H9 (cell line): ENCODE measurements at regions not wholly inside any gene's neighbourhood (a gene's known extent, or its start where the extent isn't known, plus 50 kb on each side); places are given as distances from the start of the nearest gene placed in this dataset.

Experiments
- DNase-seq: peaks from one replicate; pipeline ENCODE4 v3.0.0-alpha.2; 2017
- H2AFZ ChIP-seq: one replicate; pipeline ENCODE4 v1.6.1; 2013; ENCODE audit warnings: mild to moderate bottlenecking, low read length, control low read depth, moderate library complexity
- H2AK5ac ChIP-seq: 2 replicates; pipeline ENCODE4 v1.6.1; 2013; ENCODE audit warnings: low read length, control low read depth, mixed read lengths; ENCODE audit not compliant: insufficient read length
- H2BK120ac ChIP-seq: one replicate; pipeline ENCODE4 v1.6.1; 2013; ENCODE audit warnings: low read depth, mild to moderate bottlenecking, low read length, control low read depth, inconsistent platforms; ENCODE audit not compliant: poor library complexity, severe bottlenecking
- H2BK12ac ChIP-seq: 2 replicates; pipeline ENCODE4 v1.6.1; 2013; ENCODE audit warnings: low read length, control low read depth, mixed read lengths, low read depth; ENCODE audit not compliant: insufficient read length
- H2BK15ac ChIP-seq: 2 replicates; pipeline ENCODE4 v1.6.1; 2013; ENCODE audit warnings: low read depth, low read length, control low read depth
- H2BK20ac ChIP-seq: one replicate; pipeline ENCODE4 v1.6.1; 2013; ENCODE audit warnings: low read depth, mild to moderate bottlenecking, low read length, control low read depth, inconsistent platforms; ENCODE audit not compliant: poor library complexity, severe bottlenecking
- H2BK5ac ChIP-seq: 2 replicates; pipeline ENCODE4 v1.6.1; 2013; ENCODE audit warnings: low read length, control low read depth, mixed read lengths; ENCODE audit not compliant: insufficient read length
- H3K14ac ChIP-seq: 2 replicates; pipeline ENCODE4 v1.6.1; 2013; ENCODE audit warnings: low read length, control low read depth; ENCODE audit not compliant: insufficient read depth
- H3K18ac ChIP-seq: 2 replicates; pipeline ENCODE4 v1.6.1; 2013; ENCODE audit warnings: low read depth, mild to moderate bottlenecking, mixed read lengths, low read length, control low read depth; ENCODE audit not compliant: insufficient read length
- H3K23ac ChIP-seq: 2 replicates; pipeline ENCODE4 v1.6.1; 2013; ENCODE audit warnings: low read length, control low read depth, mixed read lengths, low read depth; ENCODE audit not compliant: insufficient read length
- H3K23me2 ChIP-seq: 2 replicates; pipeline ENCODE4 v1.6.1; 2013; ENCODE audit warnings: low read depth, mild to moderate bottlenecking, mixed read lengths, low read length, control low read depth; ENCODE audit not compliant: insufficient read length, poor library complexity, severe bottlenecking
- H3K27ac ChIP-seq: 2 replicates; pipeline ENCODE4 v1.5.1; 2013; ENCODE audit warnings: low read length, control low read depth, mixed read lengths, low read depth; ENCODE audit not compliant: insufficient read length
- H3K27me3 ChIP-seq: 2 replicates; pipeline ENCODE4 v1.6.1; 2013; ENCODE audit warnings: low read length, control low read depth, inconsistent platforms; ENCODE audit not compliant: insufficient read depth
- H3K4ac ChIP-seq: 2 replicates; pipeline ENCODE4 v1.6.1; 2013; ENCODE audit warnings: low read depth, mild to moderate bottlenecking, control low read depth, inconsistent platforms, low read length, moderate library complexity
- H3K4me1 ChIP-seq: 2 replicates; pipeline ENCODE4 v1.6.1; 2013; ENCODE audit warnings: low read length, control low read depth, inconsistent platforms; ENCODE audit not compliant: insufficient read depth
- H3K4me2 ChIP-seq: 2 replicates; pipeline ENCODE4 v1.6.1; 2013; ENCODE audit warnings: low read length, control low read depth, mixed read lengths; ENCODE audit not compliant: insufficient read length, insufficient read depth
- H3K56ac ChIP-seq: 2 replicates; pipeline ENCODE4 v1.6.1; 2013; ENCODE audit warnings: low read depth, mild to moderate bottlenecking, mixed read lengths, low read length, control low read depth; ENCODE audit not compliant: insufficient read length
- H3K79me1 ChIP-seq: 2 replicates; pipeline ENCODE4 v1.6.1; 2013; ENCODE audit warnings: low read depth, mild to moderate bottlenecking, moderate library complexity, low read length, control low read depth, inconsistent platforms; ENCODE audit not compliant: insufficient read depth, poor library complexity, severe bottlenecking
- H3K79me2 ChIP-seq: 2 replicates; pipeline ENCODE4 v1.6.1; 2013; ENCODE audit warnings: low read length, control low read depth, inconsistent platforms; ENCODE audit not compliant: insufficient read depth
- H3K9ac ChIP-seq: 2 replicates; pipeline ENCODE4 v1.6.1; 2013; ENCODE audit warnings: low read length, control low read depth, mixed read lengths; ENCODE audit not compliant: insufficient read length; ENCODE audit errors: extremely low read depth
- H3K9me3 ChIP-seq: one replicate; pipeline ENCODE4 v1.6.1; 2013; ENCODE audit warnings: low read depth, low read length, inconsistent platforms; ENCODE audit not compliant: control insufficient read depth
- H3T11ph ChIP-seq: one replicate; pipeline ENCODE4 v1.6.1; 2013; ENCODE audit warnings: mild to moderate bottlenecking, low read length, control low read depth, inconsistent platforms
- H4K20me1 ChIP-seq: one replicate; pipeline ENCODE4 v1.6.1; 2013; ENCODE audit not compliant: control insufficient read depth, insufficient read length, insufficient read depth
- H4K5ac ChIP-seq: 2 replicates; pipeline ENCODE4 v1.6.1; 2013; ENCODE audit warnings: low read depth, mild to moderate bottlenecking, mixed read lengths, low read length, control low read depth; ENCODE audit not compliant: insufficient read length
- H4K8ac ChIP-seq: replicated peaks from 2 replicates; pipeline ENCODE4 v1.6.1; 2013; ENCODE audit warnings: low read length, control low read depth, mixed read lengths, low read depth; ENCODE audit not compliant: insufficient read length
- H4K91ac ChIP-seq: 2 replicates; pipeline ENCODE4 v1.6.1; 2013; ENCODE audit warnings: low read depth, mild to moderate bottlenecking, moderate library complexity, mixed read lengths, low read length, control low read depth; ENCODE audit not compliant: insufficient read length
- H3K27ac Mint-ChIP-seq, 3 experiments: 2 replicates in 2 of 3; 3 replicates in 1 of 3; pipeline ENCODE4 v1.8.0; 2020 to 2021; ENCODE audit warnings: mixed read lengths in 3 of 3, mild to moderate bottlenecking in 1 of 3, moderate library complexity in 1 of 3
- H3K27me3 Mint-ChIP-seq: 2 replicates; pipeline ENCODE4 v1.8.0; 2021; ENCODE audit warnings: low read depth, mild to moderate bottlenecking, moderate library complexity, mixed read lengths
- H3K36me3 Mint-ChIP-seq, 3 experiments: 2 replicates in 2 of 3; 3 replicates in 1 of 3; pipeline ENCODE4 v1.8.0; 2020 to 2021; ENCODE audit warnings: low read depth in 3 of 3, mixed read lengths in 3 of 3; ENCODE audit not compliant: insufficient read depth in 1 of 3
- H3K4me1 Mint-ChIP-seq, 2 experiments: 2 replicates each; pipeline ENCODE4 v1.8.0; 2020; ENCODE audit warnings: mixed read lengths in 2 of 2
- H3K4me3 Mint-ChIP-seq, 2 experiments: 2 replicates in 1 of 2; 3 replicates in 1 of 2; pipeline ENCODE4 v1.8.0; 2020 to 2021; ENCODE audit warnings: mild to moderate bottlenecking in 2 of 2, mixed read lengths in 2 of 2, moderate library complexity in 1 of 2
- H3K9me3 Mint-ChIP-seq, 2 experiments: 2 replicates in 1 of 2; 3 replicates in 1 of 2; pipeline ENCODE4 v1.8.0; 2020; ENCODE audit warnings: mild to moderate bottlenecking in 2 of 2, mixed read lengths in 2 of 2, moderate library complexity in 1 of 2
- CTCF ChIP-seq: fragments of 200-600 bp; sonication (generic); conservative IDR thresholded peaks from 3 replicates; pipeline ENCODE4 v1.8.0; 2021; ENCODE audit warnings: antibody characterized with exemption, mild to moderate bottlenecking
- WGBS: extraction: QIAGEN DNeasy Blood & Tissue Kit; methylation state at CpG from one replicate; pipeline ENCODE4 v1.1.7; 2013; ENCODE audit warnings: missing lambda C conversion rate, low lambda C conversion rate, mixed read lengths; ENCODE audit not compliant: insufficient read length; ENCODE audit errors: extremely low coverage; 5-methylcytosine and 5-hydroxymethylcytosine counted together

GRCh38 chr2:123640685-123641335, 384.3 kb upstream of the CNTNAP5 start:
- Histone ChIP-seq H2AK5ac (no peak overlapping the region), H4K91ac (no peak overlapping the region), H3K9me3 (no peaks in the 10 kb centered on the region), H2BK5ac (no peak overlapping the region), H3K18ac (no peak overlapping the region), H3K4me1 (peaks cover 3% of the 10 kb centered on the region; the same call in 1 of the 2 replicates), H3K27me3 (no peaks in the 10 kb centered on the region), H3K4ac (no peak overlapping the region), H4K8ac (no peak overlapping the region), H3K4me2 (no peak overlapping the region), H2BK12ac (no peak overlapping the region), H3K23me2 (no peaks in the 10 kb centered on the region), H2BK120ac (no peak overlapping the region), H3K9ac (no peak overlapping the region), H3T11ph (no peak overlapping the region), H4K5ac (no peak overlapping the region), H3K56ac (no peak overlapping the region), H2BK15ac (no peak overlapping the region), H3K27ac (no peak overlapping the region), H3K23ac (no peak overlapping the region), H3K79me1 (no peaks in the 10 kb centered on the region), H3K14ac (no peak overlapping the region), H4K20me1 (no peaks in the 10 kb centered on the region), H3K79me2 (no peaks in the 10 kb centered on the region), H2AFZ (no peak overlapping the region), H2BK20ac (no peak overlapping the region)
- Mint-ChIP-seq H3K36me3 (no peaks in the 10 kb centered on the region), H3K27ac (no peak overlapping the region), H3K4me3 (no peak overlapping the region), H3K4me1 (no peaks in the 10 kb centered on the region), H3K27me3 (no peaks in the 10 kb centered on the region; the same call in 1 of the 2 replicates), H3K9me3 (no peaks in the 10 kb centered on the region)
- no CpG with 5 or more reads among the region's 4 CpGs for WGBS
- DNase-seq, result no peak
- TF ChIP-seq CTCF, result no peak
